ENCODE measurements at regions not wholly inside any gene's neighbourhood (a gene's known extent, or its start where the extent isn't known, plus 50 kb on each side); places are given as distances from the start of the nearest gene placed in this dataset.

GRCh38 chr12:115199831-115200230 lies 515.9 kb upstream of the TBX3 start:
- H3K4me3 Mint-ChIP-seq, result no peak overlapping the region
- H3K4me1 Mint-ChIP-seq (ENCODE audit: low read depth), result no peaks in the 10 kb centered on the region
- no peak for DNase-seq
- no peaks in the 10 kb centered on the region for H3K27me3 Mint-ChIP-seq
- ATAC-seq, result no peak
- ChIA-PET CTCF (no interaction called here), POLR2A (no interaction called here)
- no peak overlapping the region for H3K27ac Mint-ChIP-seq
- H3K36me3 Mint-ChIP-seq (ENCODE audit: low read depth), result no peaks in the 10 kb centered on the region
- TF ChIP-seq CTCF (IDR thresholded peaks at IDR 0.05), result no peak
- intact Hi-C loops (cut with micrococcal nuclease), result no loop called here
- H3K9me3 Mint-ChIP-seq, result no peaks in the 10 kb centered on the region

GRCh38 chr12:115194857-115195256 lies 510.9 kb upstream of the TBX3 start:
- no peak for DNase-seq

GRCh38 chr12:115194448-115194847 lies 510.5 kb upstream of the TBX3 start:
- Mint-ChIP-seq H3K36me3 (ENCODE audit: low read depth) (no peaks in the 10 kb centered on the region), H3K4me3 (no peak overlapping the region), H3K27ac (no peak overlapping the region), H3K4me1 (ENCODE audit: low read depth) (no peaks in the 10 kb centered on the region), H3K9me3 (peaks cover 4% of the 10 kb centered on the region), H3K27me3 (no peaks in the 10 kb centered on the region)
- TF ChIP-seq CTCF (IDR thresholded peaks at IDR 0.05), result no peak
- ChIA-PET CTCF (no interaction called here), POLR2A (no interaction called here)
- DNase-seq (no peak), ATAC-seq (no peak)
- intact Hi-C loops (cut with micrococcal nuclease), result no loop called here

More at GRCh38 chr12:115194857-115195256, 510.9 kb upstream of the TBX3 start:
- no peaks in the 10 kb centered on the region for H3K4me1 Mint-ChIP-seq (ENCODE audit: low read depth)
- intact Hi-C loops (cut with micrococcal nuclease), result no loop called here
- H3K4me3 Mint-ChIP-seq, result no peak overlapping the region
- no peak for ATAC-seq
- H3K27ac Mint-ChIP-seq, result no peak overlapping the region
- ChIA-PET POLR2A (no interaction called here), CTCF (no interaction called here)
- peaks cover 4% of the 10 kb centered on the region for H3K9me3 Mint-ChIP-seq
- no peak for TF ChIP-seq CTCF (IDR thresholded peaks at IDR 0.05)
- no peaks in the 10 kb centered on the region for H3K36me3 Mint-ChIP-seq (ENCODE audit: low read depth)
- no peaks in the 10 kb centered on the region for H3K27me3 Mint-ChIP-seq

- Mint-ChIP-seq H3K36me3 (ENCODE audit: low read depth) (no peaks in the 10 kb centered on the region), H3K27me3 (no peaks in the 10 kb centered on the region), H3K27ac (no peak overlapping the region), H3K4me1 (ENCODE audit: low read depth) (no peaks in the 10 kb centered on the region), H3K4me3 (no peak overlapping the region), H3K9me3 (peaks cover 5% of the 10 kb centered on the region)
- POLR2A ChIA-PET, result no interaction called here
- CTCF ChIA-PET, result no interaction called here
- ATAC-seq, result no peak
- intact Hi-C loops (cut with micrococcal nuclease), result no loop called here
- TF ChIP-seq CTCF (IDR thresholded peaks at IDR 0.05), result no peak
- no peak for DNase-seq
Observed at GRCh38 chr12:115191342-115191741, 507.4 kb upstream of the TBX3 start.

- CTCF ChIA-PET, result interaction anchor here (0.6 kb wide), 1 partner anchor 80 kb away, joined by 3 read pairs; no protein-coding TSS in a partner anchor
- peaks cover 8% of the 10 kb centered on the region for H3K9me3 Mint-ChIP-seq
Observed at GRCh38 chr12:115190010-115190770, 506.2 kb upstream of the TBX3 start.

More at GRCh38 chr12:115190010-115190770, 506.2 kb upstream of the TBX3 start:
- intact Hi-C loops (cut with micrococcal nuclease), result no loop called here
- Mint-ChIP-seq H3K36me3 (ENCODE audit: low read depth) (no peaks in the 10 kb centered on the region), H3K27ac (no peak overlapping the region), H3K4me3 (no peak overlapping the region), H3K4me1 (ENCODE audit: low read depth) (no peaks in the 10 kb centered on the region), H3K27me3 (no peaks in the 10 kb centered on the region)
- no peak for ATAC-seq
- no peak for DNase-seq
- POLR2A ChIA-PET, result no interaction called here
- TF ChIP-seq CTCF (IDR thresholded peaks at IDR 0.05), result no peak

All from activated CD8-positive, alpha-beta T cell treated with anti-CD3 and anti-CD28 coated beads for 36 hours (primary cell).